ENCODE measurements at regions not wholly inside any gene's neighbourhood (a gene's known extent, or its start where the extent isn't known, plus 50 kb on each side); places are given as distances from the start of the nearest gene placed in this dataset.
A peak's percentile ranks its signal among the peaks of the same experiment; 100 is the strongest.

GRCh38 chr2:240320204-240320993 lies 115.1 kb upstream of the GPC1 start:
- H3K9ac ChIP-seq (ENCODE audit: low read depth, low read length) = no peak overlapping the region
- peak overlapping the region; percentile 61 to 62; a peak in 3 of 4 replicates for H4K8ac ChIP-seq (ENCODE audit: low read depth in 2 of 2, low read length in 2 of 2)
- no peaks in the 10 kb centered on the region for H3K36me3 ChIP-seq (ENCODE audit: control insufficient read depth, insufficient read depth, low read length)
- POLR2A ChIA-PET (ENCODE audit: unreplicated experiment) = no interaction called here
- H3K56ac ChIP-seq (ENCODE audit: extremely low read depth, insufficient read depth, low read length) = no peak overlapping the region; the same call in 1 of the 2 replicates
- H4K20me1 ChIP-seq (ENCODE audit: insufficient read depth, low read length) = no peaks in the 10 kb centered on the region; the same call in 1 of the 2 replicates
- H3K4me3 ChIP-seq (ENCODE audit: insufficient read depth, low read depth, low read length) = no peak overlapping the region
- H3K27me3 ChIP-seq (ENCODE audit: control insufficient read depth, insufficient read depth, low read length) = no peaks in the 10 kb centered on the region
- H3K14ac ChIP-seq (replicated peaks; ENCODE audit: low read depth, low read length) = peak overlapping the region; percentile 80
- H2BK5ac ChIP-seq (ENCODE audit: low read depth, low read length, poor library complexity, severe bottlenecking) = peak overlapping the region; percentile 43
- H3K23ac ChIP-seq (ENCODE audit: low read depth, low read length) = peak overlapping the region; percentile 63; the same call in 1 of the 2 replicates
- in situ Hi-C loops (cut with MboI; ENCODE audit: low sequenced_read_pairs) (no loop called here), dilution Hi-C loops (cut with HindIII; ENCODE audit: low sequenced_read_pairs, unreplicated experiment) (no loop called here), intact Hi-C loops (cut with micrococcal nuclease) (no loop called here)
- H2BK120ac ChIP-seq (ENCODE audit: low read depth, low read length) = peak overlapping the region; percentile 84
- peak overlapping the region; percentile 87 for H2BK20ac ChIP-seq (ENCODE audit: low read depth, low read length)
- 43% methylated on average over 16 of the region's 25 CpGs; no CpG with 5 or more reads in 1 of the 2 experiments for WGBS, 2 experiments (ENCODE audit: extremely low coverage in 2 of 2, insufficient read length in 1 of 2)
- H3K27ac ChIP-seq (ENCODE audit: insufficient read depth, low read length) = peak overlapping the region; percentile 19; the same call in 1 of the 2 replicates
- H4K91ac ChIP-seq (ENCODE audit: insufficient read depth, low read depth, low read length) = peak overlapping the region; percentile 68
- H3K4me1 ChIP-seq (ENCODE audit: control insufficient read depth, insufficient read depth, low read length) = peaks cover 11% of the 10 kb centered on the region
- peak overlapping the region; percentile 12; the same call in 1 of the 2 replicates for H4K5ac ChIP-seq (ENCODE audit: low read depth, low read length)
- ATAC-seq (ENCODE audit: low read depth) (peak; percentile 84), DNase-seq (peak; percentile 97)
- peak overlapping the region; percentile 46; the same call in 1 of the 2 replicates for H3K4me2 ChIP-seq (ENCODE audit: low read depth, low read length)
- peak overlapping the region; percentile 97 for H3K4ac ChIP-seq (ENCODE audit: low read depth, low read length)
- H3K79me1 ChIP-seq (ENCODE audit: low read depth in 1 of 2, low read length in 2 of 2) = no peaks in the 10 kb centered on the region
- H3K9me1 ChIP-seq (ENCODE audit: insufficient read depth, low read length) = peaks cover 16% of the 10 kb centered on the region
- H2AK5ac ChIP-seq (ENCODE audit: low read depth, low read length) = peak overlapping the region; percentile 93
- peak overlapping the region; percentile 65; the same call in 1 of the 3 replicates for H2BK15ac ChIP-seq (ENCODE audit: low read depth, low read length)
- peak overlapping the region; percentile 79 for H2AFZ ChIP-seq (replicated peaks; ENCODE audit: low read length, poor library complexity)
- H3K18ac ChIP-seq (ENCODE audit: low read depth, low read length) = no peak overlapping the region; the same call in 1 of the 2 replicates
- CTCF ChIA-PET = no interaction called here
- BruUV-seq (replicated peaks) = no TSS peak
- no peaks in the 10 kb centered on the region for H3K9me3 ChIP-seq (ENCODE audit: control insufficient read depth, insufficient read depth, low read length)
- peak overlapping the region; percentile 93 for H2AK9ac ChIP-seq (replicated peaks; ENCODE audit: low read depth, low read length, poor library complexity)
- peak; percentile 91 for TF ChIP-seq FOS (IDR thresholded peaks at IDR 0.05; ENCODE audit: low read depth, low read length)
- TF ChIP-seq NFE2L2 (IDR thresholded peaks at IDR 0.05; ENCODE audit: low read depth, low read length) = peak; percentile 40; the same call in 1 of the 2 replicates
- TF ChIP-seq MAZ (IDR thresholded peaks at IDR 0.05; ENCODE audit: borderline replicate concordance, low read depth, low read length) = peak; percentile 42; the same call in 1 of the 2 replicates
- TF ChIP-seq CTCF (conservative IDR thresholded peaks at IDR 0.05; ENCODE audit: low read depth, low read length) = no peak
- TF ChIP-seq MXI1 (IDR thresholded peaks at IDR 0.05; ENCODE audit: borderline replicate concordance, low read depth, low read length) = no peak
- no peak for TF ChIP-seq RFX5 (IDR thresholded peaks at IDR 0.05; ENCODE audit: low read depth, low read length)
- TF ChIP-seq MAFK (IDR thresholded peaks at IDR 0.05; ENCODE audit: low read depth, low read length) = peak; percentile 47
- no peak for TF ChIP-seq POLR2A (IDR thresholded peaks at IDR 0.05; ENCODE audit: low read depth, low read length)
- TF ChIP-seq CEBPB (IDR thresholded peaks at IDR 0.05; ENCODE audit: low read depth, low read length) = no peak
- peak; percentile 83; the same call in 1 of the 2 replicates for TF ChIP-seq BHLHE40 (IDR thresholded peaks at IDR 0.05; ENCODE audit: low read depth, low read length)
- TF ChIP-seq CHD1 (IDR thresholded peaks at IDR 0.05; ENCODE audit: low read depth, low read length) = no peak
- TF ChIP-seq SMC3 (IDR thresholded peaks at IDR 0.05; ENCODE audit: low read depth, low read length) = no peak
- TF ChIP-seq RAD21 (IDR thresholded peaks at IDR 0.05; ENCODE audit: low read length) = peak; percentile 2; the same call in 1 of the 2 replicates
- TF ChIP-seq USF2 (IDR thresholded peaks at IDR 0.05; ENCODE audit: low read depth, low read length) = peak; percentile 52

Measured in IMR-90 (cell line).